GM12878 (cell line): ENCODE measurements at regions not wholly inside any gene's neighbourhood (a gene's known extent, or its start where the extent isn't known, plus 50 kb on each side); places are given as distances from the start of the nearest gene placed in this dataset.

ENCODE experiments used
- CBX3 ChIP-seq: fragments of 200-600 bp; sonication (generic); IDR thresholded peaks from 2 replicates; pipeline ENCODE4 v1.6.1; 2016; ENCODE audit warnings: low read depth, borderline replicate concordance
- CREM ChIP-seq: IDR thresholded peaks from 2 replicates; pipeline ENCODE4 v1.6.1; 2014; ENCODE audit warnings: antibody characterized with exemption, low read depth
- CUX1 ChIP-seq: IDR thresholded peaks from 2 replicates; pipeline ENCODE4 v1.6.1; 2012; ENCODE audit warnings: improper control_type of control experiment, low read depth, low read length; ENCODE audit not compliant: insufficient replicate concordance
- E2F8 ChIP-seq: fragments of 450-650 bp; IDR thresholded peaks from 2 replicates; pipeline ENCODE4 v1.6.1; 2018; ENCODE audit warnings: mild to moderate bottlenecking, low read depth, moderate library complexity; ENCODE audit not compliant: partially characterized antibody
- KDM1A ChIP-seq: fragments of 200-600 bp; sonication (generic); IDR thresholded peaks from 2 replicates; pipeline ENCODE4 v1.6.1; 2016; ENCODE audit warnings: borderline replicate concordance
- MYB ChIP-seq: fragments of 150-350 bp; IDR thresholded peaks from 2 replicates; pipeline ENCODE4 v1.6.1; 2014; ENCODE audit warnings: mild to moderate bottlenecking, low read depth, low read length, borderline replicate concordance
- NR2C2 ChIP-seq: IDR thresholded peaks from 2 replicates; pipeline ENCODE4 v1.6.1; 2011; ENCODE audit warnings: borderline replicate concordance, low read depth; ENCODE audit not compliant: control insufficient read depth, insufficient read length
- POLR2A ChIP-seq: IDR thresholded peaks from 2 replicates; pipeline ENCODE4 v1.6.1; 2011; ENCODE audit warnings: low read depth, mild to moderate bottlenecking, low read length
- WRNIP1 ChIP-seq: IDR thresholded peaks from 2 replicates; pipeline ENCODE4 v1.6.1; 2011; ENCODE audit warnings: low read depth, low read length, improper control_type of control experiment, borderline replicate concordance
- YBX1 ChIP-seq: fragments of 450-650 bp; IDR thresholded peaks from 2 replicates; pipeline ENCODE4 v1.6.1; 2016; ENCODE audit warnings: antibody characterized with exemption
- ZNF687 ChIP-seq: fragments of 450-650 bp; IDR thresholded peaks from 2 replicates; pipeline ENCODE4 v1.6.1; 2017; ENCODE audit warnings: mild to moderate bottlenecking, moderate library complexity
- ZSCAN29 ChIP-seq: fragments of 450-650 bp; IDR thresholded peaks from 2 replicates; pipeline ENCODE4 v1.6.1; 2017; ENCODE audit warnings: mild to moderate bottlenecking, moderate library complexity

GRCh38 chr22:48940266-48941032 is 887.2 kb downstream of the BRD1 start (continued):
- TF ChIP-seq YBX1 (no peak), ZNF687 (no peak), CUX1 (no peak), CBX3 (no peak), POLR2A (no peak), NR2C2 (no peak), MYB (no peak), WRNIP1 (no peak), KDM1A (no peak), CREM (no peak), ZSCAN29 (no peak), E2F8 (no peak)
